NCI-H748 treated with DMSO at 0.1 percent for 48 hours (cell line): ENCODE measurements at regions not wholly inside any gene's neighbourhood (a gene's known extent, or its start where the extent isn't known, plus 50 kb on each side); places are given as distances from the start of the nearest gene placed in this dataset.
A peak's percentile ranks its signal among the peaks of the same experiment; 100 is the strongest.
"Not testable (repeated sequence)": the region's sequence is repeated elsewhere in the genome, so short reads cannot be mapped to it uniquely, and the experiment has no call there.

ENCODE experiments used
- DNase-seq: peaks from one replicate; lab custom pipeline; 2025; lab: John Stamatoyannopoulos, UW

- no peak for DNase-seq
These were observed 72.2 kb downstream of the SERINC2 start for GRCh38 chr1:31485166-31485565.

GRCh38 chr1:31487143-31487542, 74.1 kb downstream of the SERINC2 start:
- no peak for DNase-seq

GRCh38 chr1:31487721-31488293, 74.8 kb downstream of the SERINC2 start:
- DNase-seq, result no peak

GRCh38 chr1:31488528-31488927, 75.5 kb downstream of the SERINC2 start:
- no peak for DNase-seq

GRCh38 chr1:31489575-31489974, 76.6 kb downstream of the SERINC2 start:
- not testable (repeated sequence) for DNase-seq

- DNase-seq, result not testable (repeated sequence)
These were observed 77.6 kb downstream of the SERINC2 start for GRCh38 chr1:31490596-31490995.

GRCh38 chr1:31495351-31495750, 81.0 kb upstream of the TINAGL1 start:
- not testable (repeated sequence) for DNase-seq

GRCh38 chr1:31495770-31496169, 80.5 kb upstream of the TINAGL1 start:
- DNase-seq, result not testable (repeated sequence)

- DNase-seq, result no peak
These were observed 78.7 kb upstream of the TINAGL1 start for GRCh38 chr1:31497601-31498000.

GRCh38 chr1:31498376-31499040, 77.8 kb upstream of the TINAGL1 start:
- no peak for DNase-seq

GRCh38 chr1:31501505-31501904, 74.8 kb upstream of the TINAGL1 start:
- no peak for DNase-seq

GRCh38 chr1:31502253-31502652, 74.1 kb upstream of the TINAGL1 start:
- DNase-seq, result no peak

GRCh38 chr1:31502926-31503511, 73.3 kb upstream of the TINAGL1 start:
- DNase-seq, result no peak

- DNase-seq, result no peak
These were observed 72.7 kb upstream of the TINAGL1 start for GRCh38 chr1:31503570-31503969.

GRCh38 chr1:31504001-31504400, 72.3 kb upstream of the TINAGL1 start:
- no peak for DNase-seq

- no peak for DNase-seq
These were observed 70.3 kb upstream of the TINAGL1 start for GRCh38 chr1:31505911-31506497.

- no peak for DNase-seq
These were observed 69.1 kb upstream of the TINAGL1 start for GRCh38 chr1:31507221-31507620.

GRCh38 chr1:31507676-31508530, 68.4 kb upstream of the TINAGL1 start:
- DNase-seq, result no peak

GRCh38 chr1:31509124-31510072, 66.9 kb upstream of the TINAGL1 start:
- no peak for DNase-seq

- peak; percentile 13 for DNase-seq
These were observed 66.0 kb upstream of the TINAGL1 start for GRCh38 chr1:31510304-31510703.
